B cell (primary cell): ENCODE measurements at regions not wholly inside any gene's neighbourhood (a gene's known extent, or its start where the extent isn't known, plus 50 kb on each side); places are given as distances from the start of the nearest gene placed in this dataset.

Experiments
- EZH2 ChIP-seq: IDR thresholded peaks from 2 replicates; pipeline ENCODE4 v1.6.1; 2012; ENCODE audit warnings: borderline replicate concordance, low read depth, mild to moderate bottlenecking, moderate library complexity, low read length; ENCODE audit not compliant: insufficient read depth, poor library complexity, severe bottlenecking
- TF ChIP-seq, protein P1 (sequence below): fragments of 200-600 bp; IDR thresholded peaks from one replicate; pipeline ENCODE4 v1.8.0; 2022; ENCODE audit warnings: antibody characterized with exemption, mild to moderate bottlenecking

DNA sequence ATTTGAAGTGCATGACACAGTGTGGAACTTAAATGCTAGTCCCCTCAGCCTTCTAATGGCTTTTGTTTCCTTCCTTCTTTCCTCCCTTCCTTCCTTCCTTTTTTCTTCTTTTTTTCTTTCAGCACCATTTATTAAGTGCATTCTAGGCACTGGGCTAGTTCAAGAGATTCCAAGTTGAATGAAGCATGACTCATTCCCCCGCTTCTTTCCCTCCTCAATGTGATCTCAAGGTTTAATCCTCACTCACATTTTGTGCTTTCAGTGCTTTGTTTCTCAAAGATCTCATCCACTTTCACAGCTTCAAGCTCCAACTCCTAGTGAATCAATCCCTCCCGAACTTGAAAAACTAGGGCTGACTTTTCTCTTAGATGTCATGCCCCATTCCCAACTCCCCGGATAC is 90.1 kb downstream of the LBH start:
- TF ChIP-seq, protein P1, sequence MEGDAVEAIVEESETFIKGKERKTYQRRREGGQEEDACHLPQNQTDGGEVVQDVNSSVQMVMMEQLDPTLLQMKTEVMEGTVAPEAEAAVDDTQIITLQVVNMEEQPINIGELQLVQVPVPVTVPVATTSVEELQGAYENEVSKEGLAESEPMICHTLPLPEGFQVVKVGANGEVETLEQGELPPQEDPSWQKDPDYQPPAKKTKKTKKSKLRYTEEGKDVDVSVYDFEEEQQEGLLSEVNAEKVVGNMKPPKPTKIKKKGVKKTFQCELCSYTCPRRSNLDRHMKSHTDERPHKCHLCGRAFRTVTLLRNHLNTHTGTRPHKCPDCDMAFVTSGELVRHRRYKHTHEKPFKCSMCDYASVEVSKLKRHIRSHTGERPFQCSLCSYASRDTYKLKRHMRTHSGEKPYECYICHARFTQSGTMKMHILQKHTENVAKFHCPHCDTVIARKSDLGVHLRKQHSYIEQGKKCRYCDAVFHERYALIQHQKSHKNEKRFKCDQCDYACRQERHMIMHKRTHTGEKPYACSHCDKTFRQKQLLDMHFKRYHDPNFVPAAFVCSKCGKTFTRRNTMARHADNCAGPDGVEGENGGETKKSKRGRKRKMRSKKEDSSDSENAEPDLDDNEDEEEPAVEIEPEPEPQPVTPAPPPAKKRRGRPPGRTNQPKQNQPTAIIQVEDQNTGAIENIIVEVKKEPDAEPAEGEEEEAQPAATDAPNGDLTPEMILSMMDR = no peak
- TF ChIP-seq EZH2 = no peak
